ENCODE measurements at regions not wholly inside any gene's neighbourhood (a gene's known extent, or its start where the extent isn't known, plus 50 kb on each side); places are given as distances from the start of the nearest gene placed in this dataset.

DNA sequence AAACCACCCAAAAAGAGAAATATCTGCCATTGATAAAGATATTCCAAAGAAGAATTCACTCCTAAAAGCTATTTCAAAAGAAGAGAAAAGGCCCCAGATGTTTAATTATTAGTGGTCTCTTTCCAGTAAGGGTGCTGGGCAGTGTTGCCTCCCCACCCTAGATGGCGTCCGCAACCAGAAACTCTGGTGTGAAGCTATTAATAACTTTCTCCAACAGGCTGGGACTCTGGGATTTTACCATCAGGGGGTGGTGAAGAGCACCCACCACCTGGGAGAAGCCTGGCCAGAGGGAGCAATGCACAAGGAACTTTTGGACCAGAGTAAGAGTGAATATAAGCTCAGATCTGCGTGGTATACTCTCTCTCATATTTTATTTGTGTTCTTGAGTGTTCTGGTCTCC lies 115.4 kb upstream of the TIAM1 start:
- Histone ChIP-seq H3F3A (ENCODE audit: low read depth) (no peaks in the 10 kb centered on the region), H3K4me3 (no peak overlapping the region), H2AFZ (replicated peaks) (no peak overlapping the region), H4K20me1 (ENCODE audit: low read depth) (peaks cover 21% of the 10 kb centered on the region), H3K9ac (no peak overlapping the region), H3K9me3 (ENCODE audit: low read depth) (no peaks in the 10 kb centered on the region), H3K4me1 (no peaks in the 10 kb centered on the region), H3K79me2 (ENCODE audit: low read depth) (peaks cover 6% of the 10 kb centered on the region), H3K4me2 (no peak overlapping the region), H3K27me3 (no peaks in the 10 kb centered on the region), H3K27ac (no peak overlapping the region), H3K36me3 (no peaks in the 10 kb centered on the region)
- H3K36me3 Mint-ChIP-seq: peaks cover 27% of the 10 kb centered on the region
- DNase-seq (ENCODE audit: low spot score): peak; percentile 20
- H3K27ac Mint-ChIP-seq: peak overlapping the region; percentile 15
- TF ChIP-seq EZH2phosphoT487 (IDR thresholded peaks at IDR 0.05) (no peak), EZH2 (IDR thresholded peaks at IDR 0.05) (no peak), CTCF (IDR thresholded peaks at IDR 0.05) (peak; percentile 40)
- H3K9me3 Mint-ChIP-seq: no peaks in the 10 kb centered on the region
- peaks cover 2% of the 10 kb centered on the region for H3K4me1 Mint-ChIP-seq
- peaks cover 2% of the 10 kb centered on the region for H3K27me3 Mint-ChIP-seq (ENCODE audit: insufficient read depth, low read depth)
- H3K4me3 Mint-ChIP-seq: no peak overlapping the region

DNA sequence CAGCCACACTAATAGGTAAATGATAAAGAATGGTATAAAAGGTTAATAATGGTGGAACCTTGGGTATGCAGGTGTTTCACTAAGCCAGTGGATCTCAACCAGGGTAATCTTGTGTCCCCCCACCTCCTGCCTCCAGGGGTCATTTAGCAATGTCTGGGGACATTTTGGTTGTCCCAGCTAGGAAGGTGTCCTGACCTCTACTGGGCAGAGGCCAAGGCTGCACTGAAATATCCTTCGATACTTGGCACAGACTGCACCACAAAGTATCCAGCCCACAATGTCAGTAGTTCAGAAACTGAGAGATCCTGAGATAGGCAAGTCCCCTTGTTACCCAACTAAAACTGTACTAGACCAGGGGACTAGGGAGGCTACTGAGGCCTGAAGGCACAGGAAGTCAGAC lies 113.6 kb upstream of the TIAM1 start:
- Histone ChIP-seq H3K4me1 (no peaks in the 10 kb centered on the region), H3K36me3 (no peaks in the 10 kb centered on the region), H2AFZ (replicated peaks) (no peak overlapping the region), H3K4me2 (no peak overlapping the region), H3K9me3 (ENCODE audit: low read depth) (no peaks in the 10 kb centered on the region), H3F3A (ENCODE audit: low read depth) (no peaks in the 10 kb centered on the region), H3K79me2 (ENCODE audit: low read depth) (peaks cover 15% of the 10 kb centered on the region), H3K27ac (no peak overlapping the region), H4K20me1 (ENCODE audit: low read depth) (peaks cover 18% of the 10 kb centered on the region), H3K4me3 (no peak overlapping the region), H3K9ac (no peak overlapping the region), H3K27me3 (no peaks in the 10 kb centered on the region)
- H3K27me3 Mint-ChIP-seq (ENCODE audit: insufficient read depth, low read depth): peaks cover 2% of the 10 kb centered on the region
- H3K9me3 Mint-ChIP-seq: peaks cover 3% of the 10 kb centered on the region
- TF ChIP-seq EZH2phosphoT487 (IDR thresholded peaks at IDR 0.05) (no peak), CTCF (IDR thresholded peaks at IDR 0.05) (peak; percentile 48), EZH2 (IDR thresholded peaks at IDR 0.05) (no peak)
- DNase-seq (ENCODE audit: low spot score): peak; percentile 28
- no peak overlapping the region for H3K4me3 Mint-ChIP-seq
- H3K36me3 Mint-ChIP-seq: peaks cover 33% of the 10 kb centered on the region
- H3K27ac Mint-ChIP-seq: no peak overlapping the region
- H3K4me1 Mint-ChIP-seq: peaks cover 2% of the 10 kb centered on the region

GRCh38 chr21:31456201-31456600 lies 112.1 kb upstream of the TIAM1 start:
- H3K27me3 ChIP-seq: no peaks in the 10 kb centered on the region
- no peak for TF ChIP-seq CTCF (IDR thresholded peaks at IDR 0.05)
- no peak for TF ChIP-seq EZH2phosphoT487 (IDR thresholded peaks at IDR 0.05)
- TF ChIP-seq EZH2 (IDR thresholded peaks at IDR 0.05): no peak
- H3K79me2 ChIP-seq (ENCODE audit: low read depth): peaks cover 15% of the 10 kb centered on the region
- H3K4me3 ChIP-seq: no peak overlapping the region
- H4K20me1 ChIP-seq (ENCODE audit: low read depth): peaks cover 18% of the 10 kb centered on the region
- H3K27ac Mint-ChIP-seq: no peak overlapping the region
- H3K9ac ChIP-seq: no peak overlapping the region
- H3K4me2 ChIP-seq: no peak overlapping the region
- H2AFZ ChIP-seq (replicated peaks): no peak overlapping the region
- peaks cover 4% of the 10 kb centered on the region for H3K9me3 Mint-ChIP-seq
- no peaks in the 10 kb centered on the region for H3K9me3 ChIP-seq (ENCODE audit: low read depth)
- peaks cover 41% of the 10 kb centered on the region for H3K36me3 Mint-ChIP-seq
- no peak overlapping the region for H3K27ac ChIP-seq
- H3K4me1 Mint-ChIP-seq: peaks cover 2% of the 10 kb centered on the region
- H3K27me3 Mint-ChIP-seq (ENCODE audit: insufficient read depth, low read depth): peaks cover 2% of the 10 kb centered on the region
- H3F3A ChIP-seq (ENCODE audit: low read depth): no peaks in the 10 kb centered on the region
- no peaks in the 10 kb centered on the region for H3K4me1 ChIP-seq
- no peaks in the 10 kb centered on the region for H3K36me3 ChIP-seq
- no peak for DNase-seq (ENCODE audit: low spot score)
- no peak overlapping the region for H3K4me3 Mint-ChIP-seq
